NCI-H2196 (cell line): ENCODE measurements at regions not wholly inside any gene's neighbourhood (a gene's known extent, or its start where the extent isn't known, plus 50 kb on each side); places are given as distances from the start of the nearest gene placed in this dataset.
"Not testable (repeated sequence)": the region's sequence is repeated elsewhere in the genome, so short reads cannot be mapped to it uniquely, and the experiment has no call there.

Experiments
- DNase-seq: peaks from one replicate; lab custom pipeline; 2025; ENCODE audit not compliant: unreplicated experiment; lab: John Stamatoyannopoulos, UW

DNA sequence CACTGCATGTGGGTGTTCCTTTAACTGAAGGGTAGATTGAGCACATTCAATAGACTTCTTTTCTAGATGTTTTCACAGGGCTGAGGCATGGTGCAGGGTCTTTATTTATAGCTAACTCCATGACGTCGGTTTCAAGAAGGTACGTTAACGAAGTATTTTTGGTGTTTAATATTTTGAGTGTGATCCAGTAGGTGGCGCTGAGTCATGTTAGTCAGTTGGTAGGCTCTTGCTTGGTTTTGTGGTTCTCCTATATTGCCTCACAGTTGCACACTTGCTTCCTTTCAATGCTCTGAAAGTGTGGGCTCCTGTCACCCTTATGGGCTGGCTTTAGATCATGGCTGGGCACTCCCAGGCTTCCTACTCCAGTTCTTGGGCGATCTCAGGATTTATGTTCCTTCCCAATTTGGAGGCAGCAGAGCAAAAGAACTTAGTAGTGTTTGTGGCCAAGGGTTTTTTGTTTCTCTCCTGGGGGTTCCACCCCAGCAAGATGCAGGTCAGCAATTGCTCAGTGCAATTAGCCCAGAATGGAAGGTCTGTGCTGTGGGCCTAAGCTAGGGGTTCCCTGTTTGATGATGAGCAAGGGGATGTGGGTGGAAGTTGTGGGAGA, 471.6 kb upstream of the FOXG1 start:
- no peak for DNase-seq

- no peak for DNase-seq
Measured at GRCh38 chr14:28297559-28297958, 469.0 kb upstream of the FOXG1 start.

DNA sequence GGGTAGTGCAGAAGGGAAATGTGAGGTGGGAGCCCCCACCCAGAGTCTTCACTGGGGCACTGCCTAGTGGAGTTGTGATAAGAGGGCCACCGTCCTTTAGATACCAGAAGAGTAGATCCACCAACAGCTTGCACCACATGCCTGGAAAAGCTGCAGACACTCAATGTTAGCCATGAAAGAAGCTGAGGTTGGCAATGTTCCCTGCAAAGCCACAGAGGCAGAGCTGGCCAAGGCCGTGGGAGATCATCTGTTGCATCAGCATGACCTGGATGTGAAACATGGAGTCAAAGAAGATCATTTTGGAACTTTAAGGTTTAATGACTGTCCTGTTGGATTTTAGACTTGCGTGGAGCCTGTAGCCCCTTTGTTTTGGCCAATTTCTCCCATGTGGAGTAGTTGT, 468.4 kb upstream of the FOXG1 start:
- DNase-seq: no peak

GRCh38 chr14:28299227-28299626, 467.4 kb upstream of the FOXG1 start:
- DNase-seq: no peak

DNA sequence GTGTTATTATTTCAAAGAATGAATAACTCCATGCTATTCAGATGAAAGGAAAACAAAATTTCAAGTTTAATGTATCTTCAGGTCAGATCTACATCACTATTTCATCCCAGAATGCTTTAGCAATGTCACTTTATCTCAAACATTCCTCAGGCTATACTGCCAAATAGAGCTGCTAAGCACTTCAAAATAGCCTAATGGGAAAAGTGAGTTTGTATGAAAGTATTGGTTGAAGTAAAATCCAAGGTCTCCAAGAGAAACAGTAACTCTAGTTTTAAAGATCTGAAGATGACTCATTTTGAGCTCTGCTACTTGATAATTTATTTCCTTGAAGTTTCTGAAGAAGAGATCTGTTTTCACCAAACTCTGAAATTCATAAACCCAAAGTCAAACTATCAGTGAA, 466.2 kb upstream of the FOXG1 start:
- DNase-seq: no peak

- DNase-seq: no peak
Measured at GRCh38 chr14:28301179-28301578, 465.4 kb upstream of the FOXG1 start.

GRCh38 chr14:28303248-28303647, 463.3 kb upstream of the FOXG1 start:
- no peak for DNase-seq

- DNase-seq: no peak
Measured at GRCh38 chr14:28305938-28306337, 460.6 kb upstream of the FOXG1 start.

DNA sequence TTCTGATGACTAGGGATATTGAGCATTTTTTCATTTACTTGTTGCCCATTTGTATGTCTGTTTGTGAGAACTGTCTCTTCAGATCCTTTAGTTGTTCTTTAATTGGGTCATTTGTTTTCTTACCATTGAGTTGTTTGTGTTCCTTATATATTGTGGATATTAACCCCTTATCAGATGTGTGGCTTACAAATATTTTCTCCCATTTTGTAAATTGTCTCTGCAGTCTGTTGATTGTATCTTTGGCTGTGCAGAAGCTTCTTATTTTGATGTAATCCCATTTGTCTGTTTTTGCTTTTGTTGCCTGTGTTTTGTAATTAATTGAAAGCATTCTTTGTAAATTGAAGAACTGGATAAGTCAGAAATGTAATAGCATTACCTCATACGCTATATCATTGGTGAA, 459.1 kb upstream of the FOXG1 start:
- no peak for DNase-seq

GRCh38 chr14:28308734-28309133, 457.9 kb upstream of the FOXG1 start:
- no peak for DNase-seq

DNA sequence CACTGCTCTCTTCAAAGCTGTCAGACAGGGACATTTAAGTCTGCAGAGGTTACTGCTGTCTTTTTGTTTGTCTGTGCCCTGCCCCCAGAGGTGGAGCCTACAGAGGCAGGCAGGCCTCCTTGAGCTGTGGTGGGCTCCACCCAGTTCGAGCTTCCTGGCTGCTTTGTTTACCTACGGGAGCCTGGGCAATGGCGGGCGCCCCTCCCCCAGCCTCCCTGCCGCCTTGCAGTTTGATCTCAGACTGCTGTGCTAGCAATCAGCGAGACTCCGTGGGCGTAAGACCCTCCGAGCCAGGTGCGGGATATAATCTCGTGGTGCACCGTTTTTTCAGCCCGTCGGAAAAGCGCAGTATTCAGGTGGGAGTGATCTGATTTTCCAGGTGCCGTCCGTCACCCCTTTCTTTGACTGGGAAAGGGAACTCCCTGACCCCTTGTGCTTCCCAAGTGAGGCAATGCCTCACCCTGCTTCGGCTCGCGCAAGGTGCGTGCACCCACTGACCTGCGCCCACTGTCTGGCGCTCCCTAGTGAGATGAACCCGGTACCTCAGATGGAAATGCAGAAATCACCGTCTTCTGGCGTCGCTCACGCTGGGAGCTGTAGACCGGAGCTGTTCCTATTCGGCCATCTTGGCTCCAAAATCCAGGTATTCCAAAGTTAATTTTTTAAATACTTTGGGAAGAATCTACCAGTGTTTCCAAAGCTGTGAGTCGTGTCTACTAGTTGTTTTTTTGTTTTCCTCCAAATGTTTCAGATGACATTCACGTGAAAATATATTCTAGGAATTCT, 448.5 kb upstream of the FOXG1 start:
- not testable (repeated sequence) for DNase-seq

- no peak for DNase-seq
Measured at GRCh38 chr14:28321475-28322244, 444.9 kb upstream of the FOXG1 start.

GRCh38 chr14:28323366-28323765, 443.2 kb upstream of the FOXG1 start:
- no peak for DNase-seq

DNA sequence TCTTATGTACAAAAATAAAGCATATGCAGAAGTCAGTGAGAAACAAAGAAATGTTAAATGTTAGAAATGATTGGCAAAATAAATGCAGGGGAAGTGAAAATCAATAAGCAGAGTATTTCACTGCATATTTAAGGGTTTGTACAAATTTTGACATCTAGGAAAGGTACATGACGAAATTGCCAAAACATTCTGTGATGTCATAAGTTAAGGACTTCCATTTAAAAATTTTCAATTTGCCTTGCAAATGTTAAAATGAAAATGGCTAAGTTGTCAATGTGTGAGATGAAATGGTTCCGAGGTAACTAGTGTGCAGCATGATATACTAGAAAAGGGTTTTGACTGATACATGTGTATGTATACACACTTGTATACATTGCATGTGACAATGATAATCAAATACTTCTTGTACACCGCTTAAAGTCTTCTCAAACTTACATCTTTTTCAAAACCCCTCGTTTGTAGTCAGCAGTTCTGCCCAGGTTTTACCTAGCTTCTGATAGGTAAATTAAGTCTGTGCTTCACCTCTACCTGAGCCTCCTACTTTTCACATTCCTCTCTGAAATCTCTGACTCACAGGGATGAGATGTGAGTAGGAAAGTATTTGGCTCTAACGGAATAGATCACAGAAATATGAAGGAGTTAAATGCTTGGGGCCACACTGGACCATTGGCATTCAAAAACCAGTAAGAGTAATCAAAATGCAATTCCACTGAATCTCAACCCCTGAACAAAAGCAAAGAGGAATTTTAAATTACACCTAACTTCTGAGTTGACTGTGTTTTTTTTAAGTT, 442.4 kb upstream of the FOXG1 start:
- DNase-seq: no peak

DNA sequence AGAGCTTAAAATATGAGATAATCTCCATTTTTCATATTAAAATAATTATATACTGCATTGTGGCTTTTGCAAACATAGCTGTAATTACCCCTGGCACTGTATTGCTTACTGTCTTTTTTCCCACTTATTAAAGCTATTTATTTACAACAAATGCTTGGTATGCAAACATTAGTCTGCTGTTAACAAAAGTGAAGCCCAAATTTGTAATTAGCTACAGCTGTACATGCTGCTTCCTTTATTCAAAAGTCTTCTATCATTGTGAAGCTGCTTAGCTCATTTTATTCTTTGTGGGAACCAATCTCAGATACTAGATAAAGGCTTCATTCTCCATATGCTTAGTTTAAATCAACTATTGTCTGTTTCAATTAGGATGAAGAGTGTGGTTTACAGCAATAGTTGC, 425.8 kb upstream of the FOXG1 start:
- DNase-seq: no peak

DNA sequence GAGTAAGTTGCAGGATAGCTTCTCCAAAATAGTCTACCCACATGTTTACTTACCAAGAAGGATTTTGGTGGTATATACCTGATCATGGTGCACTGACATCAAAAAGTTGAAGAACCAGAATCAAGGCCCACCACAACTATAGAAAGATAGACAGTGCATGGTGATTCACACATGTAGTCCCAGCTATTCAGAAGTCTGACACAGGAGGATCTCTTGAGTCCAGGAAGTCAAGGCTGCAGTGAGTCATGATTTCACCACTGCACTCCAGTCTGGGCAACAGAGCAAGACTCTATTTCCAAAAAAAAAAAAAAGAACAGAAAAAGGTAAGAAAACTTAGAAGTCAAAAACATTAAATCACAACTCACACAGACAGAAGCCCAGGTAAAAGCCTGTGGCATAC, 422.2 kb upstream of the FOXG1 start:
- no peak for DNase-seq

DNA sequence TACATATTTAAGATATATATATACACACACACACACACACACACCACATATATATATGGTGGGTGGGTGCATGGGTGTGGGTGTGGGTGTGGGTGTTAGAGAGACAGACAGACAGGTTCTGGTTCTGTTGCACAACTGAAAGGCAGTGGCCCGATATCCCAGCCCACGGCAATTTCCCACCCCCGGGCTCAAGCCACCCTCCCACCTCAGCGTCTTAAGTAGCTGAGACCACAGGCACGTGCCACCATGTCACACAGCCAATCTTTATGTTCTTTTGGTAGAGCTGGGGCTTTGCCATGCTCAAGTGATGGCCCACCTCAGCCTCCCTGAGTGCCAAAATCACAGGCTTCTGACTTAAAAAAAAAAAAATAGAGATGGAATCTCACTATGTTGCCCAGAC, 417.8 kb upstream of the FOXG1 start:
- DNase-seq: no peak

GRCh38 chr14:28356819-28357218, 409.8 kb upstream of the FOXG1 start:
- no peak for DNase-seq

- no peak for DNase-seq
Measured at GRCh38 chr14:28361486-28361885, 405.1 kb upstream of the FOXG1 start.

DNA sequence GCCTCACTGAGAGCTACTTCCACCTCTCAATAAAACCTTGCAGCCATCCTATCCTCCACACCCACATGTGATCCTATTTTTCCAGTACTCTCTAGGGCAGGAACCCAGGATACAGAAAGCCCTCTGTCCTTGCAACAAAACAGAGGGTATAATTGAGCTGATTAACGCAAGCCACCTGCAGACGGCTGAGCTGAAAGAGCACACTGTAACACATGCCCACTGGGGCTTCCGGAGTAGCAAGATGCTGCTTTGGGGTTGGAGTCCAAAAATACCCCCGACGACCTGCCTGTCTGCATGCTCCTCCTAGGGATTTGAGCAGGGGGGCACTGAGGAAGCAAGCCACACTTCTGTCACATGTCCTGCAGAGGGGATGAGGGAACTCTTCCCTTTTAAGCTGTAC, 401.1 kb upstream of the FOXG1 start:
- DNase-seq: no peak

DNA sequence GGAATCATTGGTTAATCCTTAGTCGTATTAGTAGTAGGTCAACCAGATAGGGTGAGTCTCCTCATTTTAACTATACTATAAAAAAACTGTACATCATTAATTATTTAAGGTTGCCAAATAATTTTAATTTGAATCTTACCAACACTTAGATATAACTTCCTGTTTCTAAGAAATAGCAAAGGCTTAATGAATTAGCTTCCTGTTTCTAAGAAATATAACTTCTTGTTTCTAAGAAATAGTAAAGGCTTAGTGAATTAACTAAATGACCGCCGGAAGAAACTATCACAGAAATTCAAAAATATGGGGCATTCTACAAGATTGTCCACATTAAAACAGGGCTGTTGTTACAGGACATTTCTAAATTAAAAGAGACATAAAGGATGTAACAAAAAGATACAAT, 392.9 kb upstream of the FOXG1 start:
- no peak for DNase-seq
